ENCODE measurements at regions not wholly inside any gene's neighbourhood (a gene's known extent, or its start where the extent isn't known, plus 50 kb on each side); places are given as distances from the start of the nearest gene placed in this dataset.

DNA sequence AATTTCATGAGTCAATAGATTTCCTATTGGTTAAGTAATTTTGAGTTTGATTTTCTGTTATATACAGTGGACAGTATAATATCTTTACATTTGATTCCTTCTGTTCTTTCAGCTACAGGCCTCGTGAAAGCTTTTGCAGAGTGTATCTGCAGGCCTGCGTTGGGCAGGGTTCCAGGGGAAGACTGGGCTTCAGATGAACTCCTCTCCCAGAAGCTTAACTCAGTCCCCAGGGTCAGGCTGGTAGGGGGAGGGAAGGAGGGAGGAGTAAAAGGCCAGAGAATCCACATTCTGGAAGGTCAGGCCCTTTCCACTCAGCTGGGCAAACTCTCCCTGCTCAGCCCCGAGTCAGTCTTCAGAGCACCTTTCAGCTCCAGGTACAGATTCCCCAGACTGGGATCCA, 100.4 kb upstream of the NECTIN1 start:
- no peaks in the 10 kb centered on the region for H3K9me3 ChIP-seq (replicated peaks in 1 of 2; ENCODE audit: control insufficient read depth in 1 of 2, insufficient read depth in 1 of 2, low read length in 2 of 2)
- no peak overlapping the region for H3K27ac ChIP-seq (ENCODE audit: low read depth in 1 of 2, low read length in 2 of 2)
- H3K4me1 Mint-ChIP-seq = no peaks in the 10 kb centered on the region
- no peak overlapping the region for H3K4me2 ChIP-seq (replicated peaks; ENCODE audit: extremely low read depth, low read length, poor library complexity, severe bottlenecking)
- H3K27ac Mint-ChIP-seq = no peak overlapping the region
- no peak overlapping the region for H3K4me3 ChIP-seq (replicated peaks in 1 of 3; ENCODE audit: low read depth in 2 of 3, low read length in 3 of 3)
- H2AFZ ChIP-seq (ENCODE audit: insufficient read depth, low read depth, low read length, poor library complexity, severe bottlenecking) = no peak overlapping the region
- H3K4me1 ChIP-seq (ENCODE audit: control insufficient read depth in 1 of 2, insufficient read depth in 2 of 2, low read length in 2 of 2) = no peaks in the 10 kb centered on the region
- no peaks in the 10 kb centered on the region for H3K36me3 Mint-ChIP-seq
- no peak overlapping the region for H3K9ac ChIP-seq (ENCODE audit: insufficient read depth, low read length, poor library complexity, severe bottlenecking)
- H3K27me3 Mint-ChIP-seq (ENCODE audit: low read depth in 3 of 3) = peaks cover 12 to 25% (median 12%) of the 10 kb centered on the region in 3 donors
- intact Hi-C loops (cut with micrococcal nuclease) = no loop called here
- no peaks in the 10 kb centered on the region for H3K79me2 ChIP-seq (ENCODE audit: insufficient read depth, low read length)
- no peak overlapping the region for H3K4me3 Mint-ChIP-seq
- WGBS (ENCODE audit: insufficient coverage) = 83% methylated on average over 1 of the region's 3 CpGs
- H3K27me3 ChIP-seq (ENCODE audit: control insufficient read depth in 2 of 2, insufficient read depth in 2 of 2, low read length in 2 of 2) = peaks cover 0 to 3% of the 10 kb centered on the region in 2 donors
- H3K36me3 ChIP-seq (replicated peaks in 1 of 2; ENCODE audit: control insufficient read depth in 1 of 2, insufficient read depth in 2 of 2, low read length in 2 of 2) = no peaks in the 10 kb centered on the region
- H4K20me1 ChIP-seq (ENCODE audit: insufficient read depth, low read length) = no peaks in the 10 kb centered on the region
- H3K9me3 Mint-ChIP-seq = peaks cover 0 to 11% (median 5%) of the 10 kb centered on the region in 7 donors
- TF ChIP-seq CTCF (IDR thresholded peaks at IDR 0.05) = no peak
- no peak for DNase-seq

DNA sequence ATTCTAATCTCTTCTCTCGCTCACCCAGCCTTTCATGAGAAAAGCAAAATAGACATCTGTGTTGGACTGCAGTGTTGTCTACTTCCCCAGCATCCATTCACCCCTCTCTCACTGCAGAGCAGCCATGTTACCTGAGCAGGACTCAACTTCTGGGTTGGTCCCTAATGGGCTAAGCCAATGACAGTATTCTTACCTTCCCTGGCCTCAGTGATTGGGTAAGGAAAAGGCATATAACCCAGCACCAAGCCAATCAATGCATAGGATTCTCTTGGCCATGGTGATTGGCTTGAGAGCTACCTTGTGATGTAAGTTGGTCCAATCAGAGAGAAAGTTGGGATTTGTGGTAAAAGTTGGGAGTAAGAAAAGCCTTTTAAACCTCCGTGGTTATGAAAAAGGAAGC, 99.8 kb upstream of the NECTIN1 start:
- Histone ChIP-seq H3K4me1 (ENCODE audit: control insufficient read depth in 1 of 2, insufficient read depth in 2 of 2, low read length in 2 of 2) (no peaks in the 10 kb centered on the region), H3K27me3 (ENCODE audit: control insufficient read depth in 2 of 2, insufficient read depth in 2 of 2, low read length in 2 of 2) (peaks cover 0 to 3% of the 10 kb centered on the region in 2 donors), H3K9me3 (replicated peaks in 1 of 2; ENCODE audit: control insufficient read depth in 1 of 2, insufficient read depth in 1 of 2, low read length in 2 of 2) (no peaks in the 10 kb centered on the region), H3K4me3 (replicated peaks in 1 of 3; ENCODE audit: low read depth in 2 of 3, low read length in 3 of 3) (no peak overlapping the region), H3K4me2 (replicated peaks; ENCODE audit: extremely low read depth, low read length, poor library complexity, severe bottlenecking) (no peak overlapping the region), H3K27ac (ENCODE audit: low read depth in 1 of 2, low read length in 2 of 2) (no peak overlapping the region), H3K36me3 (replicated peaks in 1 of 2; ENCODE audit: control insufficient read depth in 1 of 2, insufficient read depth in 2 of 2, low read length in 2 of 2) (no peaks in the 10 kb centered on the region), H3K9ac (ENCODE audit: insufficient read depth, low read length, poor library complexity, severe bottlenecking) (no peak overlapping the region), H2AFZ (ENCODE audit: insufficient read depth, low read depth, low read length, poor library complexity, severe bottlenecking) (no peak overlapping the region), H3K79me2 (ENCODE audit: insufficient read depth, low read length) (no peaks in the 10 kb centered on the region), H4K20me1 (ENCODE audit: insufficient read depth, low read length) (no peaks in the 10 kb centered on the region)
- 13% methylated on average over 1 of the region's 2 CpGs for WGBS (ENCODE audit: insufficient coverage)
- H3K27me3 Mint-ChIP-seq (ENCODE audit: low read depth in 3 of 3) = peaks cover 12 to 23% (median 12%) of the 10 kb centered on the region in 3 donors
- no peaks in the 10 kb centered on the region for H3K4me1 Mint-ChIP-seq
- no peak for DNase-seq
- no peak for TF ChIP-seq CTCF (IDR thresholded peaks at IDR 0.05)
- intact Hi-C loops (cut with micrococcal nuclease) = no loop called here
- no peak overlapping the region for H3K27ac Mint-ChIP-seq
- H3K36me3 Mint-ChIP-seq = no peaks in the 10 kb centered on the region
- peaks cover 0 to 11% (median 5%) of the 10 kb centered on the region in 7 donors for H3K9me3 Mint-ChIP-seq
- H3K4me3 Mint-ChIP-seq = no peak overlapping the region
